Esophagus muscularis mucosa (tissue), 4 donors: ENCODE measurements at regions not wholly inside any gene's neighbourhood (a gene's known extent, or its start where the extent isn't known, plus 50 kb on each side); places are given as distances from the start of the nearest gene placed in this dataset.
"Not testable (repeated sequence)": the region's sequence is repeated elsewhere in the genome, so short reads cannot be mapped to it uniquely, and the experiment has no call there.

Experiments used
- EP300 ChIP-seq: sonication (generic); formaldehyde crosslinking; IDR thresholded peaks from one replicate; pipeline ENCODE4 v1.6.1; 2017; ENCODE audit warnings: antibody characterized with exemption
- POLR2AphosphoS5 ChIP-seq, 2 donors: sonication (generic); formaldehyde crosslinking; IDR thresholded peaks; one replicate each; pipeline ENCODE4 v1.6.1; 2017; ENCODE audit warnings: antibody characterized with exemption in 2 of 2
- TF ChIP-seq, protein P1 (sequence below), 3 experiments: fragments of 200-600 bp in 2 of 3; fragments of 450-650 bp in 1 of 3; sonication (generic) in 2 of 3; IDR thresholded peaks; one replicate each; pipeline ENCODE4 v1.5.1; 2017 to 2019; ENCODE audit warnings: antibody characterized with exemption in 3 of 3, mild to moderate bottlenecking in 2 of 3, moderate library complexity in 1 of 3

DNA sequence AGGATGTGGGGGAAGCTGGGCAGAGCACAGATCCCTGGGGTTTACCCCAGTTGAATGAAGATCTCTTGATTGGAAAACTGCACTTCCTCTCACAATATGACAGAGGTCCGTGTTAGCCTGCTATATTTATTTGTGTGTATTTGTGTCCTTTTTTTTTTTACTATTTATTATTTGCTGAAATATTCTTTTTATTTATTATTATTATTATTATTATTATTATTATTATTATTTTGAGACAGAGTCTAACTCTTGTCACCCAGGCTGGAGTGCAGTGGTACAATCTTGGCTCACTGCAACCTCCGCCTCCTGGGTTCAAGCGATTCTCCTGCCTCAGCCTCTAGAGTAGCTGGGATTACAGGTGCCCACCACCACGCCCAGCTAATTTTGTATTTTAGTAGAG is 84.0 kb upstream of the USP29 start:
- TF ChIP-seq, protein P1, sequence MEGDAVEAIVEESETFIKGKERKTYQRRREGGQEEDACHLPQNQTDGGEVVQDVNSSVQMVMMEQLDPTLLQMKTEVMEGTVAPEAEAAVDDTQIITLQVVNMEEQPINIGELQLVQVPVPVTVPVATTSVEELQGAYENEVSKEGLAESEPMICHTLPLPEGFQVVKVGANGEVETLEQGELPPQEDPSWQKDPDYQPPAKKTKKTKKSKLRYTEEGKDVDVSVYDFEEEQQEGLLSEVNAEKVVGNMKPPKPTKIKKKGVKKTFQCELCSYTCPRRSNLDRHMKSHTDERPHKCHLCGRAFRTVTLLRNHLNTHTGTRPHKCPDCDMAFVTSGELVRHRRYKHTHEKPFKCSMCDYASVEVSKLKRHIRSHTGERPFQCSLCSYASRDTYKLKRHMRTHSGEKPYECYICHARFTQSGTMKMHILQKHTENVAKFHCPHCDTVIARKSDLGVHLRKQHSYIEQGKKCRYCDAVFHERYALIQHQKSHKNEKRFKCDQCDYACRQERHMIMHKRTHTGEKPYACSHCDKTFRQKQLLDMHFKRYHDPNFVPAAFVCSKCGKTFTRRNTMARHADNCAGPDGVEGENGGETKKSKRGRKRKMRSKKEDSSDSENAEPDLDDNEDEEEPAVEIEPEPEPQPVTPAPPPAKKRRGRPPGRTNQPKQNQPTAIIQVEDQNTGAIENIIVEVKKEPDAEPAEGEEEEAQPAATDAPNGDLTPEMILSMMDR (IDR thresholded peaks at IDR 0.05): not testable (repeated sequence)
- not testable (repeated sequence) for TF ChIP-seq EP300; POLR2AphosphoS5 (IDR thresholded peaks at IDR 0.05)
